HG03457 (cell line): ENCODE measurements at regions not wholly inside any gene's neighbourhood (a gene's known extent, or its start where the extent isn't known, plus 50 kb on each side); places are given as distances from the start of the nearest gene placed in this dataset.

Experiments
- ATAC-seq: cut with Tn5 transposase; IDR thresholded peaks from one replicate; pipeline ENCODE4 v1.9.1; 2021; ENCODE audit warnings: moderate number of reproducible peaks; ENCODE audit not compliant: unreplicated experiment

GRCh38 chr4:59973492-59973891 is 1226.6 kb upstream of the ADGRL3 start:
- no peak for ATAC-seq

GRCh38 chr4:59979061-59979460 is 1221.1 kb upstream of the ADGRL3 start:
- no peak for ATAC-seq

- no peak for ATAC-seq
Observed at GRCh38 chr4:59983852-59984251, 1216.3 kb upstream of the ADGRL3 start.

- no peak for ATAC-seq
Observed at GRCh38 chr4:59987289-59987688, 1212.8 kb upstream of the ADGRL3 start.

- no peak for ATAC-seq
Observed at GRCh38 chr4:59994118-59994517, 1206.0 kb upstream of the ADGRL3 start.

GRCh38 chr4:60002603-60003337 is 1197.4 kb upstream of the ADGRL3 start:
- ATAC-seq: no peak

- ATAC-seq: no peak
Observed at GRCh38 chr4:60013464-60014184, 1186.5 kb upstream of the ADGRL3 start.

GRCh38 chr4:60016971-60017370 is 1183.2 kb upstream of the ADGRL3 start:
- ATAC-seq: no peak

- ATAC-seq: no peak
Observed at GRCh38 chr4:60019180-60019579, 1180.9 kb upstream of the ADGRL3 start.

GRCh38 chr4:60019946-60020345 is 1180.2 kb upstream of the ADGRL3 start:
- no peak for ATAC-seq

- no peak for ATAC-seq
Observed at GRCh38 chr4:60020389-60020788, 1179.7 kb upstream of the ADGRL3 start.

- ATAC-seq: no peak
Observed at GRCh38 chr4:60033826-60034225, 1166.3 kb upstream of the ADGRL3 start.

- ATAC-seq: no peak
Observed at GRCh38 chr4:60034361-60034760, 1165.8 kb upstream of the ADGRL3 start.

- ATAC-seq: no peak
Observed at GRCh38 chr4:60039908-60040307, 1160.2 kb upstream of the ADGRL3 start.

- ATAC-seq: no peak
Observed at GRCh38 chr4:60042231-60042652, 1157.9 kb upstream of the ADGRL3 start.

GRCh38 chr4:60042941-60043340 is 1157.2 kb upstream of the ADGRL3 start:
- no peak for ATAC-seq

GRCh38 chr4:60078984-60079383 is 1121.1 kb upstream of the ADGRL3 start:
- no peak for ATAC-seq

- no peak for ATAC-seq
Observed at GRCh38 chr4:60081839-60082238, 1118.3 kb upstream of the ADGRL3 start.

GRCh38 chr4:60088807-60089486 is 1111.2 kb upstream of the ADGRL3 start:
- ATAC-seq: no peak

GRCh38 chr4:60089546-60090273 is 1110.4 kb upstream of the ADGRL3 start:
- ATAC-seq: no peak

GRCh38 chr4:60096676-60097075 is 1103.5 kb upstream of the ADGRL3 start:
- ATAC-seq: no peak
